ENCODE measurements at regions not wholly inside any gene's neighbourhood (a gene's known extent, or its start where the extent isn't known, plus 50 kb on each side); places are given as distances from the start of the nearest gene placed in this dataset.

- TF ChIP-seq CTCF (IDR thresholded peaks at IDR 0.05) = no peak
- no peak for TF ChIP-seq POLR2A (IDR thresholded peaks at IDR 0.05)
Observed at GRCh38 chr1:240019524-240019923, 72.2 kb upstream of the FMN2 start.

Measured in esophagus squamous epithelium (tissue), 4 donors.